H1 (cell line): ENCODE measurements at regions not wholly inside any gene's neighbourhood (a gene's known extent, or its start where the extent isn't known, plus 50 kb on each side); places are given as distances from the start of the nearest gene placed in this dataset.

ENCODE experiments used
- CREB1 ChIP-seq: IDR thresholded peaks from 2 replicates; pipeline ENCODE4 v1.6.1; 2012; ENCODE audit warnings: inconsistent platforms
- JUND ChIP-seq: IDR thresholded peaks from 2 replicates; pipeline ENCODE4 v1.6.1; 2011; ENCODE audit warnings: mild to moderate bottlenecking, improper control_type of control experiment, low read length
- KDM1A ChIP-seq: fragments of 200-600, 300-600 bp; sonication (generic); IDR thresholded peaks from 2 replicates; pipeline ENCODE4 v1.7.1; 2016; ENCODE audit warnings: mild to moderate bottlenecking, low read length, borderline replicate concordance
- NRF1 ChIP-seq: IDR thresholded peaks from 2 replicates; pipeline ENCODE4 v1.6.1; 2011; ENCODE audit warnings: mild to moderate bottlenecking, low read depth, low read length, improper control_type of control experiment
- POLR2AphosphoS5 ChIP-seq: IDR thresholded peaks from 2 replicates; pipeline ENCODE4 v1.6.1; 2011; ENCODE audit warnings: low read depth, low read length
- RFX5 ChIP-seq: IDR thresholded peaks from 2 replicates; pipeline ENCODE4 v1.6.1; 2011; ENCODE audit warnings: low read depth, low read length, improper control_type of control experiment, borderline replicate concordance
- TAF7 ChIP-seq: optimal IDR thresholded peaks from 2 replicates; pipeline ENCODE3; 2011; ENCODE audit warnings: low read depth, mild to moderate bottlenecking, inconsistent platforms, low read length, moderate library complexity, borderline replicate concordance
- YY1 ChIP-seq: IDR thresholded peaks from 2 replicates; pipeline ENCODE4 v1.6.1; 2011; ENCODE audit warnings: low read depth, mild to moderate bottlenecking, low read length
- TF ChIP-seq, protein P1 (sequence below), 3 experiments: IDR thresholded peaks; 1 replicate in 2 of 3; 2 replicates in 1 of 3; pipeline versions ENCODE4 v1.5.1 to v1.6.1; 2011; ENCODE audit warnings: low read length in 3 of 3, mild to moderate bottlenecking in 3 of 3, inconsistent platforms in 2 of 3, low read depth in 1 of 3, moderate library complexity in 1 of 3; ENCODE audit not compliant: insufficient read depth in 1 of 3; ENCODE audit errors: control extremely low read depth in 1 of 3

DNA sequence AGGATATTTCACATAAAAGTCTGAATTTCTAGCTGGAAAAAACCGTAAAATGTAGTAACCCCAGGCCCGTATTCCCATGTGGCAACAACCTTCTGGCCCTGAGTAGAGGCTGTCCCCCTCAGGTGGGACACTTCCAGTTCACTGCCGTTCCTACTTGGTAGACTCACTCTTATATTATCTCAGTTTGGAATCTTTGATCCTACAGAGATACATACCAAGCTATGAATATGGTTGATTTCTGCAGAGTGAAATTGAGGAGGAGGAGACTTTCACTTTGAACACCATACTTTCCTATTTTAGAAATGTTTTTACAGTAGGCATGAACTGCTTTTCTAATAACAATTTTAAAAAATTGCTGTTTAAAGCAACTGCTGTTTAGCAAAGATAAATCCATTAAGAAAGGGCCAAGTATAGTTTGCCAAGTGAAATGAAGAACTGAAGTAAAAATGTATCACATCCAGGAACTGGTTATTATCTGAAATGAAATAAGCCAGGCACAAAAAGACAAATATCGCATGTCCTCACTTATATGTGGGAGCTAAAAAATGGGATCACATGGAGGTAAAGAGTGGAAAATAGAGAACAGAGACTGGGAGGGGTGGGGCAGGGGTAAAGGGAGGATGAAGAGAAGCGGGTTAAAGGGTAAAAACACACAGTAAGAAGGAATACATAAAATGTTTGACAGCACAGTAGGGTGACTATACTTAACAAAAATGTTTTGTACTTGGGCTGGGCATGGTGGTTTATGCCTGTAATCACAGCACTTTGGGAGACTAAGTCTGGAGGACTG lies 92.8 kb upstream of the METAP2 start:
- TF ChIP-seq, protein P1, sequence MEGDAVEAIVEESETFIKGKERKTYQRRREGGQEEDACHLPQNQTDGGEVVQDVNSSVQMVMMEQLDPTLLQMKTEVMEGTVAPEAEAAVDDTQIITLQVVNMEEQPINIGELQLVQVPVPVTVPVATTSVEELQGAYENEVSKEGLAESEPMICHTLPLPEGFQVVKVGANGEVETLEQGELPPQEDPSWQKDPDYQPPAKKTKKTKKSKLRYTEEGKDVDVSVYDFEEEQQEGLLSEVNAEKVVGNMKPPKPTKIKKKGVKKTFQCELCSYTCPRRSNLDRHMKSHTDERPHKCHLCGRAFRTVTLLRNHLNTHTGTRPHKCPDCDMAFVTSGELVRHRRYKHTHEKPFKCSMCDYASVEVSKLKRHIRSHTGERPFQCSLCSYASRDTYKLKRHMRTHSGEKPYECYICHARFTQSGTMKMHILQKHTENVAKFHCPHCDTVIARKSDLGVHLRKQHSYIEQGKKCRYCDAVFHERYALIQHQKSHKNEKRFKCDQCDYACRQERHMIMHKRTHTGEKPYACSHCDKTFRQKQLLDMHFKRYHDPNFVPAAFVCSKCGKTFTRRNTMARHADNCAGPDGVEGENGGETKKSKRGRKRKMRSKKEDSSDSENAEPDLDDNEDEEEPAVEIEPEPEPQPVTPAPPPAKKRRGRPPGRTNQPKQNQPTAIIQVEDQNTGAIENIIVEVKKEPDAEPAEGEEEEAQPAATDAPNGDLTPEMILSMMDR (IDR thresholded peaks at IDR 0.05; ENCODE audit: control extremely low read depth in 1 of 3, insufficient read depth in 1 of 3, low read depth in 1 of 3, low read length in 3 of 3): no peak
- TF ChIP-seq RFX5 (no peak), YY1 (no peak), CREB1 (no peak), JUND (no peak), POLR2AphosphoS5 (no peak), TAF7 (no peak), NRF1 (no peak), KDM1A (no peak)
